Thyroid gland (tissue), 4 donors: ENCODE measurements at regions not wholly inside any gene's neighbourhood (a gene's known extent, or its start where the extent isn't known, plus 50 kb on each side); places are given as distances from the start of the nearest gene placed in this dataset.
"Not testable (repeated sequence)": the region's sequence is repeated elsewhere in the genome, so short reads cannot be mapped to it uniquely, and the experiment has no call there.

ENCODE experiments used
- DNase-seq, 2 donors: peaks; one replicate each; pipeline ENCODE4 v3.0.0-alpha.2; 2019
- H3K27ac ChIP-seq, 3 donors: fragments of 200-600 bp; sonication (generic); 1 replicate in 2 of 3; 2 replicates in 1 of 3; pipeline ENCODE4 v1.5.1; 2016 to 2019; ENCODE audit warnings: mild to moderate bottlenecking in 1 of 3, moderate library complexity in 1 of 3
- H3K27me3 ChIP-seq: fragments of 200-600 bp; sonication (generic); one replicate; pipeline ENCODE4 v1.5.1; 2019
- H3K36me3 ChIP-seq, 2 donors: fragments of 200-600 bp; sonication (generic); one replicate each; pipeline ENCODE4 v1.5.1; 2016 to 2019
- H3K4me1 ChIP-seq, 2 donors: fragments of 200-600 bp; sonication (generic); one replicate each; pipeline ENCODE4 v1.5.1; 2017 to 2019
- H3K4me3 ChIP-seq, 3 donors: fragments of 200-600 bp; sonication (generic); replicated peaks in 1 of 3; 1 replicate in 2 of 3; 2 replicates in 1 of 3; pipeline ENCODE4 v1.5.1; 2016; ENCODE audit warnings: mild to moderate bottlenecking in 1 of 3
- H3K9me3 ChIP-seq: fragments of 200-600 bp; sonication (generic); one replicate; pipeline ENCODE4 v1.5.1; 2017
- POLR2A ChIP-seq, 2 donors: fragments of 450-650 bp; IDR thresholded peaks; one replicate each; pipeline ENCODE4 v1.6.1; 2017; ENCODE audit warnings: antibody characterized with exemption in 2 of 2, mild to moderate bottlenecking in 2 of 2, moderate library complexity in 1 of 2
- WGBS, 2 donors: methylation state at CpG; one replicate each; pipeline ENCODE4 v1.1.5; 2017; 5-methylcytosine and 5-hydroxymethylcytosine counted together
- intact Hi-C: fragments of 100-400 bp; cut with DNase I; formaldehyde crosslinking; loops from one replicate; pipeline ENCODE4 v1.15.1; 2023

GRCh38 chr9:39463696-39464095 is 108.2 kb downstream of the SPATA31A1 start:
- H3K36me3 ChIP-seq, H3K27me3 ChIP-seq, H3K27ac ChIP-seq, H3K4me1 ChIP-seq, intact Hi-C loops, H3K9me3 ChIP-seq, DNase-seq: not testable (repeated sequence)
- WGBS, 2 donors = 3 to 10% methylated on average over 5 to 6 of the region's 8 CpGs
- peak overlapping the region in 1 of 3 donors; percentile 26 for H3K4me3 ChIP-seq

- peak overlapping the region in 2 of 3 donors; percentile 26 to 44 for H3K4me3 ChIP-seq
- H3K36me3 ChIP-seq, H3K9me3 ChIP-seq, H3K4me1 ChIP-seq, H3K27me3 ChIP-seq, intact Hi-C loops: not testable (repeated sequence)
- peak in 1 of 2 donors; percentile 56 for TF ChIP-seq POLR2A (IDR thresholded peaks at IDR 0.05)
- DNase-seq = peak; percentile 82 to 85
- 0 to 2% methylated on average over 10 to 14 of the region's 46 CpGs for WGBS, 2 donors
- H3K27ac ChIP-seq = peak overlapping the region in 2 of 3 donors; percentile 58
Observed at GRCh38 chr9:39464122-39464777, 108.8 kb downstream of the SPATA31A1 start.

DNA sequence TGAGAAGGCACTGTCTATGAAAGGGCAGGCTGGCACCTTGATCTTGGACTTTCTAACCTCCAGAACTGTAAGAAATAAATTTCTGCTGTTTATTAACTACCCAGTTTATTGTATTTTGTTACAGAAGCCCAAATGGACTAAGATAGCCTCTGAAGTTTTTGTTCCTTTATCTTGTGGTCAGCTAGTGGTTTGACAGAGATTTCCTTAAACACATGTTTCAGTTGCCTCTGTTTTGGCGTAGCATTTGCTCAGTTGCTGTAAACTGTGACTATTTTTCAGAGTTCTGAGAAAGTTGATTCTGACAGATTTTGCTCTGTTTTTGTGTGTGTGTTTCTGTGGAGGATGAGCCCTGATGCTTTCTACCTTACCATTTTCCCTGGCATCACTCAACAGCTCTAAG is 119.0 kb downstream of the SPATA31A1 start:
- H3K27me3 ChIP-seq, intact Hi-C loops, DNase-seq, H3K9me3 ChIP-seq, H3K4me3 ChIP-seq, H3K27ac ChIP-seq, H3K4me1 ChIP-seq, H3K36me3 ChIP-seq: not testable (repeated sequence)
- WGBS, 2 donors = 89 to 93% methylated on average over 1 of the region's 1 CpG

GRCh38 chr9:39483073-39483472 is 127.6 kb downstream of the SPATA31A1 start:
- DNase-seq, H3K4me3 ChIP-seq, H3K27ac ChIP-seq, H3K36me3 ChIP-seq, H3K4me1 ChIP-seq, H3K9me3 ChIP-seq, H3K27me3 ChIP-seq, intact Hi-C loops: not testable (repeated sequence)
- 84 to 93% methylated on average over 4 of the region's 4 CpGs for WGBS, 2 donors

DNA sequence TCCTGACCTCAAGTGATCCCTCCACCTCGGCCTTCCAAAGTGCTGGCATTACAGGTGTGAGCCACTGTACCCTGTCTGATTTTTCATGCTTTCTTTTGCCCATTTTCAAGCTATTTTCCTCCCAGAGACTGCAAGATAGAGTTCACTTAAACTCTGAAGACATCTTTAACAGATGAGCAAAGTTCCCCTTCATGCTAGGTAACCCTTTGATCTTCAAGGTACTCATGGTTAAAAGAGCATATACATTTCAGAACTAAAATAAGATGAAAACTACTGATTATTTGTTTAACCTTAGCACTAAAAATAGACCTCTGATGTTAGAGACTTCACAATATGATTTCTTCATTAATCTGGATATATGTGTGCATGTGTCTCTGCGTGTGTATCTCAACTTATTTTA is 128.4 kb downstream of the SPATA31A1 start:
- DNase-seq, H3K36me3 ChIP-seq, H3K4me1 ChIP-seq, H3K27me3 ChIP-seq, H3K27ac ChIP-seq, H3K4me3 ChIP-seq, H3K9me3 ChIP-seq, intact Hi-C loops: not testable (repeated sequence)
- 88% methylated on average over 2 of the region's 2 CpGs for WGBS, 2 donors

- H3K27me3 ChIP-seq, intact Hi-C loops, H3K27ac ChIP-seq, H3K36me3 ChIP-seq, DNase-seq, H3K4me1 ChIP-seq, H3K9me3 ChIP-seq, H3K4me3 ChIP-seq: not testable (repeated sequence)
- 62 to 89% methylated on average over 1 of the region's 1 CpG for whole genome bisulfite sequencing, 2 donors
Observed at GRCh38 chr9:39484292-39484691, 128.8 kb downstream of the SPATA31A1 start.

DNA sequence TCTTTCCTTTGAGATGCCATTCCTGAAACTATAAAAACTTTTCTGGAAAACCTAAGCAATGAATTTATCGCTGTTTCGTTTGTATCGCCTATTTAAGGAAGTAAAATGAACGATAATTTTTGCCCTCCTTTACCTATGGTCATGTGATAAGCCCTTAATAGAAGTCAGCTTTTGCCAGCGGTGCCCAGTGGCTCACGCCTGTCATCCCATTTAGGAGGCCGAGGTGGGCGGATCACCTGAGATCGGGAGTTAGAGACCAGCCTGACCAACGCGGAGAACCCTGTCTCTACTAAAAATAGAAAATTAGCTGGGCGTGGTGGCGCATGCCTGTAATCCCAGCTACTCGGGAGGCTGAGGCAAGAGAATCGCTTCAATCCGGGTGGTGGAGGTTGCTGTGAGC is 132.0 kb downstream of the SPATA31A1 start:
- H3K4me3 ChIP-seq, intact Hi-C loops, H3K4me1 ChIP-seq, DNase-seq, H3K36me3 ChIP-seq, H3K9me3 ChIP-seq, H3K27me3 ChIP-seq, H3K27ac ChIP-seq: not testable (repeated sequence)
- 91 to 95% methylated on average over 11 to 13 of the region's 16 CpGs for WGBS, 2 donors

DNA sequence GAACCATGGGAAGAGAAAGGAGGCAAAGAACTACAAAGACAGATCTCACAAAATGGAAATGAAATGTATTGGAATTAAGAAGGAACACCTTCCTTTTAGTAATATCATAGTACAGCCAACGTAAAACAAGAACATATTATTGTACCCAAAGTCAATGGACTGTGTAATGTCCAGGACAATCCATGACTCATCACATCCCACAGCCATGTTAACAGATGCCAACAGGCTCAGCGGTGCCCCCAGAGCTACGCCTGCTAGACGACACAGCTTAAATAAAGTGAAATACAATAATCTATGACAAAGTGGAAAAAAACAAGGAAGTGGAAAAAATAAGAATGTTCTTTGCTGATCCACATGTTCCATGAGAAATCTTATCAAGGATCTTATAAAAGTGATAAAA is 140.8 kb downstream of the SPATA31A1 start:
- H3K27me3 ChIP-seq, H3K9me3 ChIP-seq, H3K4me3 ChIP-seq, H3K4me1 ChIP-seq, H3K27ac ChIP-seq, intact Hi-C loops, DNase-seq, H3K36me3 ChIP-seq: not testable (repeated sequence)
- WGBS, 2 donors = 78 to 92% methylated on average over 3 of the region's 4 CpGs

- H3K9me3 ChIP-seq, H3K27me3 ChIP-seq, intact Hi-C loops, H3K27ac ChIP-seq, H3K4me3 ChIP-seq, DNase-seq, H3K4me1 ChIP-seq, H3K36me3 ChIP-seq: not testable (repeated sequence)
- WGBS, 2 donors = no CpG with 5 or more reads among the region's 4 CpGs
Observed at GRCh38 chr9:39503178-39503577, 147.7 kb downstream of the SPATA31A1 start.

- H3K27ac ChIP-seq, H3K9me3 ChIP-seq, H3K4me3 ChIP-seq, H3K4me1 ChIP-seq, H3K36me3 ChIP-seq, H3K27me3 ChIP-seq, intact Hi-C loops, DNase-seq: not testable (repeated sequence)
- 87% methylated on average over 3 of the region's 9 CpGs; no CpG with 5 or more reads in 1 of the 2 donors for WGBS, 2 donors
Observed at GRCh38 chr9:39527387-39528029, 172.0 kb downstream of the SPATA31A1 start.

DNA sequence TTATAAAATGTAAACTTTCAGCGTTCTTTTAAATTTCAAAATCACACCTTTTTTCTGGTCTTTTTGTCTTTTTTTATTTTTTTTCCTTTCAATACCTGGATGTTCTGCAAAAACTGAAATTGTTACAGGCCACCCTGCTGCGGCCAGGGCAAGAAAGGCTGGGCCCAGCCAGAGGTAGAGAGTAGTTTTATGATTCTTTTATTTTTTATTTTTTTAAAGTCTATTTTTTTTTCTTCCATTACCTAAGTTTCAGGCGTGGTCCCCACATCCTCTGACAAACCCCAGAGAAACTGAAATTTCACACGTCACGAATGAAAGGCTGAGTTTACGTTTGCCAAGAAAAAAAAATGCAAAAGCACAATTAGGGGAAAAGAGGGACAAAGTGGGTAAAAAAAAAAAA is 177.1 kb downstream of the SPATA31A1 start:
- H3K9me3 ChIP-seq, DNase-seq, H3K4me1 ChIP-seq, H3K27ac ChIP-seq, H3K4me3 ChIP-seq, intact Hi-C loops, H3K36me3 ChIP-seq, H3K27me3 ChIP-seq: not testable (repeated sequence)
- WGBS, 2 donors = 75 to 92% methylated on average over 5 of the region's 6 CpGs

GRCh38 chr9:39533001-39533762 is 177.7 kb downstream of the SPATA31A1 start:
- H3K27ac ChIP-seq, intact Hi-C loops, H3K4me1 ChIP-seq, H3K36me3 ChIP-seq, H3K9me3 ChIP-seq, DNase-seq, H3K4me3 ChIP-seq, H3K27me3 ChIP-seq: not testable (repeated sequence)
- 69% methylated on average over 4 of the region's 38 CpGs; no CpG with 5 or more reads in 1 of the 2 donors for WGBS, 2 donors
